Upper lobe of left lung (tissue), 6 donors: ENCODE measurements at regions not wholly inside any gene's neighbourhood (a gene's known extent, or its start where the extent isn't known, plus 50 kb on each side); places are given as distances from the start of the nearest gene placed in this dataset.

Experiments
- ATAC-seq, 2 donors: fragments of 200-7000 bp; cut with Tn5 transposase; one replicate each; pipeline ENCODE4 v1.9.1; 2022; ENCODE audit warnings: mild to moderate bottlenecking in 2 of 2, moderate library complexity in 2 of 2; ENCODE audit not compliant: low FRiP score in 2 of 2
- DNase-seq, 2 donors: peaks; one replicate each; pipeline ENCODE4 v3.0.0-alpha.2; 2019 to 2020
- H3K27ac ChIP-seq, 4 donors: fragments of 200-600 bp; sonication (generic); one replicate each; pipeline ENCODE4 v1.5.1; 2016 to 2019
- H3K27me3 ChIP-seq, 4 donors: fragments of 200-600 bp; sonication (generic); one replicate each; pipeline ENCODE4 v1.5.1; 2017 to 2019
- H3K36me3 ChIP-seq, 4 donors: fragments of 200-600 bp; sonication (generic); one replicate each; pipeline ENCODE4 v1.5.1; 2016 to 2019
- H3K4me1 ChIP-seq, 4 donors: fragments of 200-600 bp; sonication (generic); one replicate each; pipeline ENCODE4 v1.5.1; 2018 to 2019
- H3K4me3 ChIP-seq, 4 donors: fragments of 200-600 bp; sonication (generic); one replicate each; pipeline ENCODE4 v1.5.1; 2017 to 2019; ENCODE audit warnings: mild to moderate bottlenecking in 2 of 4, moderate library complexity in 1 of 4
- H3K9me3 ChIP-seq, 4 donors: fragments of 200-600 bp; sonication (generic); one replicate each; pipeline ENCODE4 v1.5.1; 2018 to 2019
- CTCF ChIP-seq, 6 experiments: fragments of 450-650 bp in 4 of 6; fragments of 200-600 bp in 2 of 6; sonication (generic) in 2 of 6; IDR thresholded peaks; one replicate each; pipeline ENCODE4 v1.5.1; 2016 to 2019; ENCODE audit warnings: antibody characterized with exemption in 6 of 6
- EP300 ChIP-seq, 4 donors: sonication (generic); formaldehyde crosslinking; IDR thresholded peaks; one replicate each; pipeline ENCODE4 v1.5.1; 2017; ENCODE audit warnings: antibody characterized with exemption in 4 of 4, control low read depth in 2 of 4
- POLR2A ChIP-seq, 4 donors: fragments of 450-650 bp; IDR thresholded peaks; one replicate each; pipeline ENCODE4 v1.5.1; 2016 to 2017; ENCODE audit warnings: antibody characterized with exemption in 4 of 4, mild to moderate bottlenecking in 2 of 4
- POLR2AphosphoS5 ChIP-seq, 2 donors: sonication (generic); formaldehyde crosslinking; IDR thresholded peaks; one replicate each; pipeline ENCODE4 v1.5.1; 2017; ENCODE audit warnings: antibody characterized with exemption in 2 of 2
- WGBS, 2 donors: methylation state at CpG; one replicate each; pipeline ENCODE4 v1.1.5; 2017 to 2018; 5-methylcytosine and 5-hydroxymethylcytosine counted together
- donor health status: DM: no; HTN: no; CAD: no; lungs with moderate emphysema.
- donor health status: DM: no; HTN: yes; CAD: no; lungs with severe emphysema.

GRCh38 chr11:28482666-28483065 lies 374.5 kb downstream of the METTL15 start:
- Histone ChIP-seq H3K9me3 (no peaks in the 10 kb centered on the region), H3K4me3 (no peak overlapping the region), H3K27me3 (no peaks in the 10 kb centered on the region), H3K27ac (no peak overlapping the region), H3K36me3 (no peaks in the 10 kb centered on the region), H3K4me1 (no peaks in the 10 kb centered on the region)
- DNase-seq, result no peak
- no peak for ATAC-seq
- TF ChIP-seq CTCF (IDR thresholded peaks at IDR 0.05) (no peak), POLR2A (IDR thresholded peaks at IDR 0.05) (no peak), POLR2AphosphoS5 (IDR thresholded peaks at IDR 0.05) (no peak), EP300 (IDR thresholded peaks at IDR 0.05) (no peak)
- WGBS, 2 donors, result 76 to 87% methylated on average over 2 of the region's 2 CpGs

- H3K36me3 ChIP-seq, result no peaks in the 10 kb centered on the region
- H3K27ac ChIP-seq, result no peak overlapping the region
- WGBS, 2 donors, result 70 to 76% methylated on average over 7 of the region's 7 CpGs
- H3K4me1 ChIP-seq, result no peaks in the 10 kb centered on the region
- no peaks in the 10 kb centered on the region for H3K9me3 ChIP-seq
- ATAC-seq, result no peak
- DNase-seq, result no peak
- no peaks in the 10 kb centered on the region for H3K27me3 ChIP-seq
- no peak overlapping the region for H3K4me3 ChIP-seq
- TF ChIP-seq EP300 (IDR thresholded peaks at IDR 0.05) (no peak), POLR2AphosphoS5 (IDR thresholded peaks at IDR 0.05) (no peak), CTCF (IDR thresholded peaks at IDR 0.05) (no peak), POLR2A (IDR thresholded peaks at IDR 0.05) (no peak)
These were observed 373.7 kb downstream of the METTL15 start for GRCh38 chr11:28481616-28482480.

- DNase-seq, result no peak
- no peaks in the 10 kb centered on the region for H3K9me3 ChIP-seq
- no peak for ATAC-seq
- TF ChIP-seq POLR2AphosphoS5 (IDR thresholded peaks at IDR 0.05) (no peak), EP300 (IDR thresholded peaks at IDR 0.05) (no peak), CTCF (IDR thresholded peaks at IDR 0.05) (no peak)
- H3K4me1 ChIP-seq, result no peaks in the 10 kb centered on the region
- 83 to 86% methylated on average over 4 of the region's 4 CpGs for WGBS, 2 donors
- no peak overlapping the region for H3K27ac ChIP-seq
- H3K36me3 ChIP-seq, result no peaks in the 10 kb centered on the region
- no peaks in the 10 kb centered on the region for H3K27me3 ChIP-seq
- H3K4me3 ChIP-seq, result no peak overlapping the region
These were observed 372.2 kb downstream of the METTL15 start for GRCh38 chr11:28480406-28480805.

- 83 to 89% methylated on average over 5 of the region's 5 CpGs for WGBS, 2 donors
- Histone ChIP-seq H3K27ac (no peak overlapping the region), H3K4me3 (no peak overlapping the region), H3K36me3 (no peaks in the 10 kb centered on the region), H3K27me3 (no peaks in the 10 kb centered on the region), H3K9me3 (no peaks in the 10 kb centered on the region), H3K4me1 (no peaks in the 10 kb centered on the region)
- DNase-seq (no peak), ATAC-seq (no peak)
- no peak for TF ChIP-seq POLR2A (IDR thresholded peaks at IDR 0.05)
- TF ChIP-seq POLR2AphosphoS5 (IDR thresholded peaks at IDR 0.05), result no peak
- no peak for TF ChIP-seq EP300 (IDR thresholded peaks at IDR 0.05)
- no peak for TF ChIP-seq CTCF (IDR thresholded peaks at IDR 0.05)
These were observed 368.7 kb downstream of the METTL15 start for GRCh38 chr11:28476864-28477263.

GRCh38 chr11:28476049-28476448 lies 367.9 kb downstream of the METTL15 start:
- TF ChIP-seq CTCF (IDR thresholded peaks at IDR 0.05) (no peak), EP300 (IDR thresholded peaks at IDR 0.05) (no peak), POLR2A (IDR thresholded peaks at IDR 0.05) (no peak), POLR2AphosphoS5 (IDR thresholded peaks at IDR 0.05) (no peak)
- no peak overlapping the region for H3K27ac ChIP-seq
- no peaks in the 10 kb centered on the region for H3K27me3 ChIP-seq
- no peaks in the 10 kb centered on the region for H3K9me3 ChIP-seq
- H3K4me1 ChIP-seq, result no peaks in the 10 kb centered on the region
- DNase-seq, result no peak
- H3K36me3 ChIP-seq, result no peaks in the 10 kb centered on the region
- no peak overlapping the region for H3K4me3 ChIP-seq
- no peak for ATAC-seq
- 30 to 43% methylated on average over 3 of the region's 3 CpGs for WGBS, 2 donors
